Thyroid gland (tissue), 4 donors: ENCODE measurements at regions not wholly inside any gene's neighbourhood (a gene's known extent, or its start where the extent isn't known, plus 50 kb on each side); places are given as distances from the start of the nearest gene placed in this dataset.

Experiments
- DNase-seq, 2 donors: peaks; one replicate each; pipeline ENCODE4 v3.0.0-alpha.2; 2019
- H3K27ac ChIP-seq, 3 donors: fragments of 200-600 bp; sonication (generic); 1 replicate in 2 of 3; 2 replicates in 1 of 3; pipeline ENCODE4 v1.5.1; 2016 to 2019; ENCODE audit warnings: mild to moderate bottlenecking in 1 of 3, moderate library complexity in 1 of 3
- H3K27me3 ChIP-seq: fragments of 200-600 bp; sonication (generic); one replicate; pipeline ENCODE4 v1.5.1; 2019
- H3K36me3 ChIP-seq, 2 donors: fragments of 200-600 bp; sonication (generic); one replicate each; pipeline ENCODE4 v1.5.1; 2016 to 2019
- H3K4me1 ChIP-seq, 2 donors: fragments of 200-600 bp; sonication (generic); one replicate each; pipeline ENCODE4 v1.5.1; 2017 to 2019
- H3K4me3 ChIP-seq, 3 donors: fragments of 200-600 bp; sonication (generic); replicated peaks in 1 of 3; 1 replicate in 2 of 3; 2 replicates in 1 of 3; pipeline ENCODE4 v1.5.1; 2016; ENCODE audit warnings: mild to moderate bottlenecking in 1 of 3
- H3K9me3 ChIP-seq: fragments of 200-600 bp; sonication (generic); one replicate; pipeline ENCODE4 v1.5.1; 2017
- CTCF ChIP-seq, 6 experiments: fragments of 200-600 bp in 3 of 6; fragments of 450-650 bp in 3 of 6; sonication (generic) in 3 of 6; IDR thresholded peaks; one replicate each; pipeline ENCODE4 v1.5.1; 2016 to 2019; ENCODE audit warnings: antibody characterized with exemption in 6 of 6, mild to moderate bottlenecking in 2 of 6, inconsistent platforms in 1 of 6, moderate library complexity in 1 of 6
- POLR2A ChIP-seq, 2 donors: fragments of 450-650 bp; IDR thresholded peaks; one replicate each; pipeline ENCODE4 v1.6.1; 2017; ENCODE audit warnings: antibody characterized with exemption in 2 of 2, mild to moderate bottlenecking in 2 of 2, moderate library complexity in 1 of 2
- WGBS, 2 donors: methylation state at CpG; one replicate each; pipeline ENCODE4 v1.1.5; 2017; 5-methylcytosine and 5-hydroxymethylcytosine counted together
- intact Hi-C: fragments of 100-400 bp; cut with DNase I; formaldehyde crosslinking; loops from one replicate; pipeline ENCODE4 v1.15.1; 2023

- WGBS, 2 donors: 73 to 77% methylated on average over 6 of the region's 6 CpGs
- no peaks in the 10 kb centered on the region for H3K4me1 ChIP-seq
Measured at GRCh38 chr12:127546721-127547505, 720.1 kb upstream of the TMEM132C start.

GRCh38 chr12:127548123-127548553 is 718.8 kb upstream of the TMEM132C start:
- Histone ChIP-seq H3K9me3 (no peaks in the 10 kb centered on the region), H3K4me3 (no peak overlapping the region), H3K4me1 (no peaks in the 10 kb centered on the region), H3K27me3 (no peaks in the 10 kb centered on the region), H3K27ac (no peak overlapping the region), H3K36me3 (no peaks in the 10 kb centered on the region)
- WGBS, 2 donors: 70 to 75% methylated on average over 10 of the region's 10 CpGs
- no peak for DNase-seq
- intact Hi-C loops: no loop called here
- TF ChIP-seq CTCF (IDR thresholded peaks at IDR 0.05): no peak
- no peak for TF ChIP-seq POLR2A (IDR thresholded peaks at IDR 0.05)

More at GRCh38 chr12:127546721-127547505, 720.1 kb upstream of the TMEM132C start:
- Histone ChIP-seq H3K9me3 (no peaks in the 10 kb centered on the region), H3K27me3 (no peaks in the 10 kb centered on the region), H3K27ac (no peak overlapping the region), H3K4me3 (no peak overlapping the region), H3K36me3 (no peaks in the 10 kb centered on the region)
- intact Hi-C loops: no loop called here
- TF ChIP-seq CTCF (IDR thresholded peaks at IDR 0.05) (no peak), POLR2A (IDR thresholded peaks at IDR 0.05) (no peak)
- DNase-seq: no peak

- Histone ChIP-seq H3K27ac (no peak overlapping the region), H3K9me3 (no peaks in the 10 kb centered on the region), H3K27me3 (no peaks in the 10 kb centered on the region), H3K36me3 (no peaks in the 10 kb centered on the region), H3K4me1 (no peaks in the 10 kb centered on the region), H3K4me3 (no peak overlapping the region)
- no peak for TF ChIP-seq CTCF (IDR thresholded peaks at IDR 0.05)
- TF ChIP-seq POLR2A (IDR thresholded peaks at IDR 0.05): no peak
- WGBS, 2 donors: 76 to 78% methylated on average over 8 of the region's 8 CpGs
- intact Hi-C loops: no loop called here
- no peak for DNase-seq
Measured at GRCh38 chr12:127550271-127550670, 716.7 kb upstream of the TMEM132C start.

- intact Hi-C loops: no loop called here
- Histone ChIP-seq H3K9me3 (no peaks in the 10 kb centered on the region), H3K36me3 (no peaks in the 10 kb centered on the region), H3K4me3 (no peak overlapping the region), H3K27me3 (no peaks in the 10 kb centered on the region), H3K4me1 (no peaks in the 10 kb centered on the region), H3K27ac (no peak overlapping the region)
- DNase-seq: no peak
- WGBS, 2 donors: 34 to 59% methylated on average over 1 of the region's 1 CpG
- TF ChIP-seq POLR2A (IDR thresholded peaks at IDR 0.05): no peak
- TF ChIP-seq CTCF (IDR thresholded peaks at IDR 0.05): no peak
Measured at GRCh38 chr12:127552838-127553237, 714.1 kb upstream of the TMEM132C start.

GRCh38 chr12:127555071-127555470 is 711.9 kb upstream of the TMEM132C start:
- Histone ChIP-seq H3K36me3 (no peaks in the 10 kb centered on the region), H3K9me3 (no peaks in the 10 kb centered on the region), H3K27ac (no peak overlapping the region), H3K4me3 (no peak overlapping the region), H3K4me1 (no peaks in the 10 kb centered on the region), H3K27me3 (no peaks in the 10 kb centered on the region)
- 69 to 72% methylated on average over 4 of the region's 4 CpGs for WGBS, 2 donors
- DNase-seq: no peak
- intact Hi-C loops: no loop called here
- TF ChIP-seq POLR2A (IDR thresholded peaks at IDR 0.05): no peak
- TF ChIP-seq CTCF (IDR thresholded peaks at IDR 0.05): no peak
